K562 (cell line): ENCODE measurements at regions not wholly inside any gene's neighbourhood (a gene's known extent, or its start where the extent isn't known, plus 50 kb on each side); places are given as distances from the start of the nearest gene placed in this dataset.

Experiments used
- ATF4 ChIP-seq: fragments of 450-650 bp; formaldehyde crosslinking; IDR thresholded peaks from 2 replicates; pipeline ENCODE4 v1.4.0; 2022; ENCODE audit warnings: mild to moderate bottlenecking, moderate library complexity
- EHMT2 ChIP-seq: fragments of 450-650 bp; IDR thresholded peaks from 2 replicates; pipeline ENCODE4 v1.6.1; 2018; ENCODE audit warnings: antibody characterized with exemption
- GABPB2 ChIP-seq: fragments of 250-450 bp; sonication (Bioruptor Pico); conservative IDR thresholded peaks from 2 replicates; pipeline ENCODE4 v1.5.1; 2021; ENCODE audit warnings: mild to moderate bottlenecking
- HDGF ChIP-seq: fragments of 450-650 bp; IDR thresholded peaks from 2 replicates; pipeline ENCODE4 v1.6.1; 2016
- MAFF ChIP-seq: IDR thresholded peaks from 2 replicates; pipeline ENCODE4 v1.6.1; 2012; ENCODE audit warnings: low read length, improper control_type of control experiment
- OTX1 ChIP-seq: fragments of 450-650 bp; formaldehyde crosslinking; IDR thresholded peaks from 2 replicates; pipeline ENCODE4 v1.4.0; 2022; ENCODE audit warnings: mild to moderate bottlenecking
- PHB ChIP-seq: fragments of 250-450 bp; sonication (Bioruptor Pico); IDR thresholded peaks from 2 replicates; pipeline ENCODE4 v1.5.0; 2021
- RHOXF2B ChIP-seq: fragments of 250-450 bp; sonication (Bioruptor Pico); conservative IDR thresholded peaks from 2 replicates; pipeline ENCODE4 v1.5.1; 2021
- TFAP4 ChIP-seq: sonication (generic); formaldehyde crosslinking; IDR thresholded peaks from 2 replicates; pipeline ENCODE4 v1.8.0; 2022; ENCODE audit warnings: missing genetic modification reagents, mild to moderate bottlenecking, moderate library complexity, borderline replicate concordance
- ZNF282 ChIP-seq: sonication (generic); formaldehyde crosslinking; IDR thresholded peaks from 2 replicates; pipeline ENCODE4 v1.8.1; 2023; ENCODE audit warnings: missing genetic modification reagents
- TF ChIP-seq, protein P1 (sequence below): sonication (generic); formaldehyde crosslinking; IDR thresholded peaks from 2 replicates; pipeline ENCODE4 v1.8.0; 2023; ENCODE audit warnings: mild to moderate bottlenecking, missing genetic modification reagents
- TF ChIP-seq, protein P2 (sequence below): fragments of 450-650 bp; IDR thresholded peaks from 2 replicates; pipeline ENCODE4 v1.6.1; 2016; ENCODE audit warnings: antibody characterized with exemption
- TF ChIP-seq, protein P3 (sequence below): fragments of 450-650 bp; formaldehyde crosslinking; conservative IDR thresholded peaks from 2 replicates; pipeline ENCODE4 v1.4.0; 2022; ENCODE audit warnings: mild to moderate bottlenecking, missing genetic modification characterization
- TF ChIP-seq, protein P4 (sequence below): fragments of 250-450 bp; sonication (Bioruptor Pico); IDR thresholded peaks from 2 replicates; pipeline ENCODE4 v1.8.0; 2021; ENCODE audit warnings: mild to moderate bottlenecking, moderate library complexity

DNA sequence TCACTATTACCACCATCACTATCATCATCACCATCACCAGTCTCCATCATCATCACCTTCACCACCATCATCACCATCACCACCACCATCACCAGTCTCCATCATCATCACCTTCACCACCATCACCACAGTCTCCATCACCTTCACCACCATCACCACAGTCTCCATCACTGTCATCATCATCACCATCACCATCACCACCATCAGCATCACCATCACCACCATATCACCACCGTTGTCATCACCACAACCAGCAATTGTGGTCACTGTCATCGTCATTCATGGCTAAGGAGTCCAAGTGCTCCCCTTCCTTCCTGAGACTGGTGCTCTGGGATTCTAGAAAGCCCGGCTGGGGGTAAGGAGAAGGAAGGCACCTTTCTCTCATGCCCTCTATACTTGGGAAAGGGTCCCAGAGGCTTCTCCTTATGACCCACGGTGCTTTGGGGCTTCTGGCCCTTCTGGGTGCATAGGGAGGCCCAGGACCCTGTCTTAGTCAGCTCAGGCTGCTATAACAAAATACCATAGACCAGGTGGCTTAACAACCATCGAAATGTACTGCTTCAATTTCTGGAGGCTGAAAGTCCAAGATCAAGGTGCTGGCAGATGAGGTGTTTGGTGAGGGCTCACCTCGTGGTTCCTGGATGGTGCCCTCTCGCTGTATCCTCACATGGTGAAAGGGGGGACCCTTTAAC, 93.4 kb upstream of the GSE1 start (continued):
- TF ChIP-seq ATF4 (CRISPR knock-in tag), result no peak
- TF ChIP-seq GABPB2, result no peak
- TF ChIP-seq, protein P1, sequence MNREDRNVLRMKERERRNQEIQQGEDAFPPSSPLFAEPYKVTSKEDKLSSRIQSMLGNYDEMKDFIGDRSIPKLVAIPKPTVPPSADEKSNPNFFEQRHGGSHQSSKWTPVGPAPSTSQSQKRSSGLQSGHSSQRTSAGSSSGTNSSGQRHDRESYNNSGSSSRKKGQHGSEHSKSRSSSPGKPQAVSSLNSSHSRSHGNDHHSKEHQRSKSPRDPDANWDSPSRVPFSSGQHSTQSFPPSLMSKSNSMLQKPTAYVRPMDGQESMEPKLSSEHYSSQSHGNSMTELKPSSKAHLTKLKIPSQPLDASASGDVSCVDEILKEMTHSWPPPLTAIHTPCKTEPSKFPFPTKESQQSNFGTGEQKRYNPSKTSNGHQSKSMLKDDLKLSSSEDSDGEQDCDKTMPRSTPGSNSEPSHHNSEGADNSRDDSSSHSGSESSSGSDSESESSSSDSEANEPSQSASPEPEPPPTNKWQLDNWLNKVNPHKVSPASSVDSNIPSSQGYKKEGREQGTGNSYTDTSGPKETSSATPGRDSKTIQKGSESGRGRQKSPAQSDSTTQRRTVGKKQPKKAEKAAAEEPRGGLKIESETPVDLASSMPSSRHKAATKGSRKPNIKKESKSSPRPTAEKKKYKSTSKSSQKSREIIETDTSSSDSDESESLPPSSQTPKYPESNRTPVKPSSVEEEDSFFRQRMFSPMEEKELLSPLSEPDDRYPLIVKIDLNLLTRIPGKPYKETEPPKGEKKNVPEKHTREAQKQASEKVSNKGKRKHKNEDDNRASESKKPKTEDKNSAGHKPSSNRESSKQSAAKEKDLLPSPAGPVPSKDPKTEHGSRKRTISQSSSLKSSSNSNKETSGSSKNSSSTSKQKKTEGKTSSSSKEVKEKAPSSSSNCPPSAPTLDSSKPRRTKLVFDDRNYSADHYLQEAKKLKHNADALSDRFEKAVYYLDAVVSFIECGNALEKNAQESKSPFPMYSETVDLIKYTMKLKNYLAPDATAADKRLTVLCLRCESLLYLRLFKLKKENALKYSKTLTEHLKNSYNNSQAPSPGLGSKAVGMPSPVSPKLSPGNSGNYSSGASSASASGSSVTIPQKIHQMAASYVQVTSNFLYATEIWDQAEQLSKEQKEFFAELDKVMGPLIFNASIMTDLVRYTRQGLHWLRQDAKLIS (CRISPR knock-in tag), result no peak
- 0 out of 2 replicates have a peak, but pooled peaks have one; percentile 19 for TF ChIP-seq OTX1 (CRISPR knock-in tag)
- TF ChIP-seq MAFF, result no peak
- TF ChIP-seq RHOXF2B (CRISPR knock-in tag), result no peak
- TF ChIP-seq TFAP4, result no peak
- TF ChIP-seq PHB (CRISPR knock-in tag), result no peak
- TF ChIP-seq HDGF, result no peak
- peak; percentile 62; the same call in 1 of the 2 replicates for TF ChIP-seq EHMT2
- TF ChIP-seq, protein P2, sequence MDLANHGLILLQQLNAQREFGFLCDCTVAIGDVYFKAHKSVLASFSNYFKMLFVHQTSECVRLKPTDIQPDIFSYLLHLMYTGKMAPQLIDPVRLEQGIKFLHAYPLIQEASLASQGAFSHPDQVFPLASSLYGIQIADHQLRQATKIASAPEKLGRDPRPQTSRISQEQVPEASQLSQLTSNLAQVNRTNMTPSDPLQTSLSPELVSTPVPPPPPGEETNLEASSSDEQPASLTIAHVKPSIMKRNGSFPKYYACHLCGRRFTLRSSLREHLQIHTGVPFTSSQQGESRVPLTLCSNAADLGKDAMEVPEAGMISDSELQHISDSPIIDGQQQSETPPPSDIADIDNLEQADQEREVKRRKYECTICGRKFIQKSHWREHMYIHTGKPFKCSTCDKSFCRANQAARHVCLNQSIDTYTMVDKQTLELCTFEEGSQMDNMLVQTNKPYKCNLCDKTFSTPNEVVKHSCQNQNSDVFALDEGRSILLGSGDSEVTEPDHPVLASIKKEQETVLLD, result peak; percentile 30; the same call in 1 of the 2 replicates
- TF ChIP-seq, protein P3, sequence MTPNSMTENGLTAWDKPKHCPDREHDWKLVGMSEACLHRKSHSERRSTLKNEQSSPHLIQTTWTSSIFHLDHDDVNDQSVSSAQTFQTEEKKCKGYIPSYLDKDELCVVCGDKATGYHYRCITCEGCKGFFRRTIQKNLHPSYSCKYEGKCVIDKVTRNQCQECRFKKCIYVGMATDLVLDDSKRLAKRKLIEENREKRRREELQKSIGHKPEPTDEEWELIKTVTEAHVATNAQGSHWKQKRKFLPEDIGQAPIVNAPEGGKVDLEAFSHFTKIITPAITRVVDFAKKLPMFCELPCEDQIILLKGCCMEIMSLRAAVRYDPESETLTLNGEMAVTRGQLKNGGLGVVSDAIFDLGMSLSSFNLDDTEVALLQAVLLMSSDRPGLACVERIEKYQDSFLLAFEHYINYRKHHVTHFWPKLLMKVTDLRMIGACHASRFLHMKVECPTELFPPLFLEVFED (CRISPR knock-in tag), result peak; percentile 70; the same call in 1 of the 2 replicates
- TF ChIP-seq, protein P4, sequence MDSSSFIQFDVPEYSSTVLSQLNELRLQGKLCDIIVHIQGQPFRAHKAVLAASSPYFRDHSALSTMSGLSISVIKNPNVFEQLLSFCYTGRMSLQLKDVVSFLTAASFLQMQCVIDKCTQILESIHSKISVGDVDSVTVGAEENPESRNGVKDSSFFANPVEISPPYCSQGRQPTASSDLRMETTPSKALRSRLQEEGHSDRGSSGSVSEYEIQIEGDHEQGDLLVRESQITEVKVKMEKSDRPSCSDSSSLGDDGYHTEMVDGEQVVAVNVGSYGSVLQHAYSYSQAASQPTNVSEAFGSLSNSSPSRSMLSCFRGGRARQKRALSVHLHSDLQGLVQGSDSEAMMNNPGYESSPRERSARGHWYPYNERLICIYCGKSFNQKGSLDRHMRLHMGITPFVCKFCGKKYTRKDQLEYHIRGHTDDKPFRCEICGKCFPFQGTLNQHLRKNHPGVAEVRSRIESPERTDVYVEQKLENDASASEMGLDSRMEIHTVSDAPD (CRISPR knock-in tag), result peak; percentile 25; the same call in 1 of the 2 replicates
- no peak for TF ChIP-seq ZNF282 (CRISPR knock-in tag)
